CD14-positive monocyte (primary cell): ENCODE measurements at regions not wholly inside any gene's neighbourhood (a gene's known extent, or its start where the extent isn't known, plus 50 kb on each side); places are given as distances from the start of the nearest gene placed in this dataset.

Source experiments
- DNase-seq, 3 donors: peaks; one replicate each; pipeline ENCODE4 v3.0.0-alpha.2; 2011 to 2022
- H2AFZ ChIP-seq: 2 replicates; pipeline ENCODE4 v1.6.0; 2012; ENCODE audit warnings: mild to moderate bottlenecking, low read depth, low read length, inconsistent platforms; ENCODE audit not compliant: insufficient read depth, poor library complexity, severe bottlenecking
- H3K27ac ChIP-seq, 2 donors: 1 replicate in 1 of 2; 2 replicates in 1 of 2; pipeline ENCODE4 v1.5.1; 2012 to 2013; ENCODE audit warnings: low read length in 2 of 2, control low read depth in 1 of 2, inconsistent platforms in 1 of 2, low read depth in 1 of 2, mild to moderate bottlenecking in 1 of 2
- H3K27me3 ChIP-seq, 2 donors: one replicate each; pipeline versions ENCODE4 v1.6.0 to v1.6.1; 2011 to 2013; ENCODE audit warnings: low read length in 2 of 2; ENCODE audit not compliant: control insufficient read depth in 2 of 2, insufficient read depth in 2 of 2
- H3K36me3 ChIP-seq, 2 donors: replicated peaks in 1 of 2; 1 replicate in 1 of 2; 2 replicates in 1 of 2; pipeline versions ENCODE4 v1.5.1 to v1.6.1; 2012 to 2013; ENCODE audit warnings: low read length in 2 of 2, control low read depth in 1 of 2, inconsistent platforms in 1 of 2, mild to moderate bottlenecking in 1 of 2; ENCODE audit not compliant: insufficient read depth in 2 of 2, control insufficient read depth in 1 of 2
- H3K4me1 ChIP-seq, 2 donors: 1 replicate in 1 of 2; 2 replicates in 1 of 2; pipeline versions ENCODE4 v1.5.1 to v1.6.1; 2012 to 2013; ENCODE audit warnings: low read length in 2 of 2, control low read depth in 1 of 2, inconsistent platforms in 1 of 2, mild to moderate bottlenecking in 1 of 2, moderate library complexity in 1 of 2; ENCODE audit not compliant: insufficient read depth in 2 of 2, control insufficient read depth in 1 of 2
- H3K4me2 ChIP-seq: replicated peaks from 2 replicates; pipeline ENCODE3; 2012; ENCODE audit warnings: low read length, moderate library complexity, mild to moderate bottlenecking; ENCODE audit not compliant: poor library complexity, severe bottlenecking; ENCODE audit errors: extremely low read depth
- H3K4me3 ChIP-seq, 3 experiments: fragments of 200-600 bp in 1 of 3; sonication (generic) in 1 of 3; replicated peaks in 1 of 3; 1 replicate in 2 of 3; 2 replicates in 1 of 3; pipeline ENCODE4 v1.5.1; 2011 to 2013; ENCODE audit warnings: low read length in 3 of 3, mild to moderate bottlenecking in 3 of 3, control low read depth in 2 of 3, low read depth in 2 of 3, inconsistent platforms in 1 of 3, moderate library complexity in 1 of 3
- H3K79me2 ChIP-seq: 2 replicates; pipeline ENCODE4 v1.6.0; 2012; ENCODE audit warnings: mild to moderate bottlenecking, control low read depth, inconsistent platforms, low read length, moderate library complexity; ENCODE audit not compliant: insufficient read depth
- H3K9ac ChIP-seq: 2 replicates; pipeline ENCODE4 v1.6.0; 2017; ENCODE audit warnings: low read length, mild to moderate bottlenecking; ENCODE audit not compliant: insufficient read depth, poor library complexity, severe bottlenecking
- H3K9me3 ChIP-seq, 2 donors: replicated peaks in 1 of 2; 1 replicate in 1 of 2; 2 replicates in 1 of 2; pipeline versions ENCODE4 v1.5.1 to v1.6.1; 2012 to 2013; ENCODE audit warnings: low read length in 2 of 2, control low read depth in 1 of 2; ENCODE audit not compliant: control insufficient read depth in 1 of 2, insufficient read depth in 1 of 2
- H4K20me1 ChIP-seq: 2 replicates; pipeline ENCODE4 v1.6.0; 2012; ENCODE audit warnings: mild to moderate bottlenecking, low read length, control low read depth, moderate library complexity; ENCODE audit not compliant: insufficient read depth
- H3K27ac Mint-ChIP-seq, 7 donors: one replicate each; pipeline ENCODE4 v1.8.0; 2020; ENCODE audit warnings: mild to moderate bottlenecking in 7 of 7, mixed read lengths in 7 of 7, moderate library complexity in 6 of 7, inconsistent platforms in 2 of 7
- H3K27me3 Mint-ChIP-seq, 3 donors: one replicate each; pipeline ENCODE4 v1.8.0; 2021 to 2022; ENCODE audit warnings: low read depth in 3 of 3, mild to moderate bottlenecking in 3 of 3, mixed read lengths in 3 of 3, moderate library complexity in 3 of 3, inconsistent platforms in 1 of 3
- H3K36me3 Mint-ChIP-seq, 2 donors: one replicate each; pipeline ENCODE4 v1.8.0; 2020; ENCODE audit warnings: mixed read lengths in 2 of 2, inconsistent platforms in 1 of 2, mild to moderate bottlenecking in 1 of 2
- H3K4me1 Mint-ChIP-seq: one replicate; pipeline ENCODE4 v1.8.0; 2020; ENCODE audit warnings: mild to moderate bottlenecking, mixed read lengths
- H3K4me3 Mint-ChIP-seq, 2 donors: one replicate each; pipeline ENCODE4 v1.8.0; 2020; ENCODE audit warnings: mild to moderate bottlenecking in 2 of 2, mixed read lengths in 2 of 2, moderate library complexity in 1 of 2
- H3K9me3 Mint-ChIP-seq, 7 donors: one replicate each; pipeline ENCODE4 v1.8.0; 2020 to 2022; ENCODE audit warnings: mixed read lengths in 7 of 7, mild to moderate bottlenecking in 6 of 7, moderate library complexity in 6 of 7, inconsistent platforms in 2 of 7
- CTCF ChIP-seq: fragments of 200-600 bp; IDR thresholded peaks from one replicate; pipeline ENCODE4 v1.8.0; 2022; ENCODE audit warnings: antibody characterized with exemption, mild to moderate bottlenecking
- WGBS: methylation state at CpG from one replicate; pipeline ENCODE4 v1.1.5; 2013; ENCODE audit warnings: missing lambda C conversion rate; ENCODE audit not compliant: insufficient coverage; 5-methylcytosine and 5-hydroxymethylcytosine counted together
- intact Hi-C, 2 donors: fragments of 100-400 bp; cut with micrococcal nuclease; formaldehyde crosslinking; loops; one replicate each; pipeline versions ENCODE4 v1.15.0 to v1.15.1; 2023

GRCh38 chr7:157483971-157484410 lies 147.2 kb downstream of the DNAJB6 start:
- no peak overlapping the region for H3K9ac ChIP-seq
- H3K4me3 ChIP-seq, result no peak overlapping the region
- Mint-ChIP-seq H3K9me3 (peaks cover 0 to 17% (median 2%) of the 10 kb centered on the region in 7 donors), H3K36me3 (no peaks in the 10 kb centered on the region), H3K27ac (no peak overlapping the region), H3K4me3 (no peak overlapping the region), H3K4me1 (no peaks in the 10 kb centered on the region), H3K27me3 (peaks cover 3 to 10% (median 10%) of the 10 kb centered on the region in 3 donors)
- no peaks in the 10 kb centered on the region for H3K4me1 ChIP-seq
- no peak for DNase-seq
- 94% methylated on average over 6 of the region's 11 CpGs for WGBS
- H3K27me3 ChIP-seq, result no peaks in the 10 kb centered on the region
- H2AFZ ChIP-seq, result no peak overlapping the region
- no peaks in the 10 kb centered on the region for H3K9me3 ChIP-seq
- H3K27ac ChIP-seq, result no peak overlapping the region
- no peaks in the 10 kb centered on the region for H3K79me2 ChIP-seq
- no peak overlapping the region for H3K4me2 ChIP-seq
- no peak for TF ChIP-seq CTCF
- H4K20me1 ChIP-seq, result no peaks in the 10 kb centered on the region
- intact Hi-C loops, result no loop called here
- no peaks in the 10 kb centered on the region for H3K36me3 ChIP-seq

- no peaks in the 10 kb centered on the region for H3K4me1 Mint-ChIP-seq
- no peaks in the 10 kb centered on the region for H3K27me3 ChIP-seq
- peaks cover 3 to 10% (median 10%) of the 10 kb centered on the region in 3 donors for H3K27me3 Mint-ChIP-seq
- H3K4me3 Mint-ChIP-seq, result peak overlapping the region in 1 of 2 donors; percentile 27
- H2AFZ ChIP-seq, result no peak overlapping the region
- H3K4me1 ChIP-seq, result no peaks in the 10 kb centered on the region
- H3K4me2 ChIP-seq, result no peak overlapping the region
- H3K36me3 ChIP-seq, result no peaks in the 10 kb centered on the region
- H3K9ac ChIP-seq, result no peak overlapping the region
- no peaks in the 10 kb centered on the region for H3K79me2 ChIP-seq
- no peak for DNase-seq
- no peaks in the 10 kb centered on the region for H3K9me3 ChIP-seq
- H3K27ac Mint-ChIP-seq, result peak overlapping the region in 1 of 7 donors; percentile 48
- TF ChIP-seq CTCF, result no peak
- 92% methylated on average over 26 of the region's 28 CpGs for WGBS
- intact Hi-C loops, result no loop called here
- no peaks in the 10 kb centered on the region for H3K36me3 Mint-ChIP-seq
- H3K9me3 Mint-ChIP-seq, result peaks cover 0 to 19% (median 2%) of the 10 kb centered on the region in 7 donors
- no peak overlapping the region for H3K27ac ChIP-seq
- no peak overlapping the region for H3K4me3 ChIP-seq
- no peaks in the 10 kb centered on the region for H4K20me1 ChIP-seq
Measured at GRCh38 chr7:157484411-157485081, 147.7 kb downstream of the DNAJB6 start.
